ENCODE measurements at regions not wholly inside any gene's neighbourhood (a gene's known extent, or its start where the extent isn't known, plus 50 kb on each side); places are given as distances from the start of the nearest gene placed in this dataset.

DNA sequence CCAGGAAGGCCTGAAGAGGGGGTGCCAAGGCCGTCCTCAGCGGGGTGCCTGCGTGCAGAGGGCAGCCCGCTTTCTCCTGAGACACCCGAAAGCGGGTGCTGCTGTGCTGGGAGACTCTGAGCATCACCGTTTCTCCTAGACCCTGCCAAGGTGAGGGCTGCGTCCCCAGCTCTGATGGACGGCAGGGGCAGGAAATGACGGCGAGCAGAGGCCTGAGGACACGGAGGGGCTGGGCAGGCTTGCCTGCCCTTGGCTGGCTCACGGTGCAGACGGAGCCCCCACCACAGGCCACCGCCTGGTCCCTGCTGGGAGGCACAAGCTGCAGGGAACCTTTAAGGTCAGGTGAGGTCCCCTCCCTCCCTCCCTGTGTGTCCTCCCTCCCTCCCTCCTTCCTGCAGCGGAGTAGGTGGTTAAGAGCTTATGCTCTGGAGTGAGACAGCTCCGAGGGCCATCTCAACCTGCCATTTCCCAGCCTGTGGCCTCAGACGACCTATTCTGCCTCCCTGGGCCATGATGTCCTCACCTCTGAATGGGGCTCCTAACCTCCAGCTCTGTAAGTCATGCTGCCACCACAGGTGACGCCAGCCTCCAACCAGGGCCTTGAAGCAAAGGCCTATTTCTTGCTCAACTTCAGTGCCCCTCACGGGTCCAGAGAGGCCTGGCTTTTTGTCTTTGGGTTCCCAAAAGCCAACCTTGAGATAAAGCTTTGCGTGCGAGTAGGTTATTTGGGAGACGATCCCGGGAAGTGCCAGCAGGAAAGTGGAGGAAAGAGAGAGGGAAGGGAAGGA lies 54.2 kb upstream of the GRPEL1 start:
- H3K27me3 Mint-ChIP-seq (ENCODE audit: low read depth): peaks cover 13% of the 10 kb centered on the region
- no peak overlapping the region for H3K27ac Mint-ChIP-seq (ENCODE audit: unreplicated experiment)
- DNase-seq (ENCODE audit: low read depth, low spot score): no peak
- no peaks in the 10 kb centered on the region for H3K36me3 Mint-ChIP-seq (ENCODE audit: low read depth)
- peaks cover 4% of the 10 kb centered on the region for H3K4me1 Mint-ChIP-seq
- TF ChIP-seq, protein P1, sequence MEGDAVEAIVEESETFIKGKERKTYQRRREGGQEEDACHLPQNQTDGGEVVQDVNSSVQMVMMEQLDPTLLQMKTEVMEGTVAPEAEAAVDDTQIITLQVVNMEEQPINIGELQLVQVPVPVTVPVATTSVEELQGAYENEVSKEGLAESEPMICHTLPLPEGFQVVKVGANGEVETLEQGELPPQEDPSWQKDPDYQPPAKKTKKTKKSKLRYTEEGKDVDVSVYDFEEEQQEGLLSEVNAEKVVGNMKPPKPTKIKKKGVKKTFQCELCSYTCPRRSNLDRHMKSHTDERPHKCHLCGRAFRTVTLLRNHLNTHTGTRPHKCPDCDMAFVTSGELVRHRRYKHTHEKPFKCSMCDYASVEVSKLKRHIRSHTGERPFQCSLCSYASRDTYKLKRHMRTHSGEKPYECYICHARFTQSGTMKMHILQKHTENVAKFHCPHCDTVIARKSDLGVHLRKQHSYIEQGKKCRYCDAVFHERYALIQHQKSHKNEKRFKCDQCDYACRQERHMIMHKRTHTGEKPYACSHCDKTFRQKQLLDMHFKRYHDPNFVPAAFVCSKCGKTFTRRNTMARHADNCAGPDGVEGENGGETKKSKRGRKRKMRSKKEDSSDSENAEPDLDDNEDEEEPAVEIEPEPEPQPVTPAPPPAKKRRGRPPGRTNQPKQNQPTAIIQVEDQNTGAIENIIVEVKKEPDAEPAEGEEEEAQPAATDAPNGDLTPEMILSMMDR (conservative IDR thresholded peaks at IDR 0.05): no peak
- peaks cover 11% of the 10 kb centered on the region for H3K9me3 Mint-ChIP-seq
- no peak overlapping the region for H3K4me3 Mint-ChIP-seq

DNA sequence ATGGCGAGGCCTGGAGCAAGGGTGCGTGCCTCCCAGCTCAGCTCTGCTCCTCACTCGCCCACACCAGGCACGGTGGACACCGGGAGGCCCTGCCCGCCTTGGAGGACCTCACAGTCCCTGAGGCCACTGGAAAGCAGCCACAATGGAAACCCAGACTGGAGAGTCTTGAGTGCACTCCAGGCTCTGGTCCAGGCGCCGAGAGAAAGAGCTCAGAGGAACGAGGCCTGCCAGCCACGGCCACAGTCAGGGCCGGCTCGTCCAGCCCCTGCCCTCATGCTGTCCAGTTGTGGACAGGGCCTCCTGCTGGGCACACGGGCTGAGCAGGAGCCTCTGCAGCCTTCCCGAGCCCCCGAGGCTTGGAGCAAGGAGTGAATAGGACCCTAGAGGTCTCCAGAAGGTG lies 53.3 kb upstream of the GRPEL1 start:
- H3K9me3 Mint-ChIP-seq: peaks cover 11% of the 10 kb centered on the region
- TF ChIP-seq, protein P1 (conservative IDR thresholded peaks at IDR 0.05): no peak
- peaks cover 4% of the 10 kb centered on the region for H3K4me1 Mint-ChIP-seq
- H3K36me3 Mint-ChIP-seq (ENCODE audit: low read depth): no peaks in the 10 kb centered on the region
- H3K4me3 Mint-ChIP-seq: no peak overlapping the region
- no peak for DNase-seq (ENCODE audit: low read depth, low spot score)
- no peak overlapping the region for H3K27ac Mint-ChIP-seq (ENCODE audit: unreplicated experiment)
- H3K27me3 Mint-ChIP-seq (ENCODE audit: low read depth): peaks cover 15% of the 10 kb centered on the region

DNA sequence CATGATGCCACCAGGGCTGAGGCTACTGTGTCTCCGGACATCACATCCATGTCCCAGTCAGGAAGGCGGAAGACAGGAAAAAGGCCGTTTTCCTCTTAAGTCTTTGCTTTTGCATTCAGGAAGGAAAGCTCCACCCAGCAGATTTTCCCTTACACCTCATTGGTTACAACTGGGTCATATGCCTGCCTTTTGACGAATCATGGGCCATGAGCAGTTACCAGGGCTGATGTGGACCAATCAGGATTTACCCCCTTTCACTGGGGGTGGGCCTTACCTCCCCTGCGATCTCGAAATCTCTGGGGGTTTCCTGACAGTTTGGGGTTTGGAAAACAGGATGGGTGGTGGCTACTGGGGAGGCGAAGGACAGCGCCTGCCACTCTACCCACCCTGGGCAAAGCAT lies 52.5 kb upstream of the GRPEL1 start:
- peaks cover 11% of the 10 kb centered on the region for H3K9me3 Mint-ChIP-seq
- no peak overlapping the region for H3K4me3 Mint-ChIP-seq
- no peak for DNase-seq (ENCODE audit: low read depth, low spot score)

DNA sequence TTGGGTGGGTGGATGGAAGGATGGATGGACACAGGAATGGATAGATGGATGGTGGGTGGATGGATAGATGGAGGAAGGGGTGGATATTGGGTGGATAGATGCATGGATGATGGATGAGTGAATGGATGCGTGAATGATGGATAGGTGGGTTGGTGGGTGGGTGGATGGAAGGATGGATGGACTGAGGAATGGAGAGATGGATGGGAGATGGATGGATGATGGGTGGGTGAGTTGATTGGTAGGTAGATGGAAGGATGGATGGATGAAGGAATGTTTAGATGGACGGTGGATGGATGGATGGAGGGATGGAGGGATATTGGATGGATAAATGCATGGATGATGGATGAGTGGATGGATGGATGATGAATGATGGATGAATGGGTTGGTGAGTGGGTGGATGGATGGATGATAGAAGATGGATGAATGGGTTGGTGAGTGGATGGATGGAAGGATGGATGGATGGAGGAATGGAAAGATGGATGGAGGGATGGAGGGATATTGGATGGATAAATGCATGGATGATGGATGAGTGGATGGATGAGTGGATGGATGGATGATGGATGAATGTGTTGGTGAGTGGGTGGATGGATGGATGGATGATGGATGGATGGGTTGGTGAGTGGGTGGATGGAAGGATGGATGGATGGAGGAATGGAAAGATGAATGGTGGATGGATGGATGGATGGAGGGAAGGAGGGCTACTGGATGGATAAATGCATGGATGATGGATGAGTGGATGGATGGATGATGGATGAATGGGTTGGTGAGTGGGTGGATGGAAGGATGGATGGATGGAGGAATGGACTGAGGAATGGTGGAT lies 50.4 kb upstream of the GRPEL1 start:
- H3K36me3 Mint-ChIP-seq (ENCODE audit: low read depth): no peaks in the 10 kb centered on the region
- no peak overlapping the region for H3K4me3 Mint-ChIP-seq
- TF ChIP-seq, protein P1 (conservative IDR thresholded peaks at IDR 0.05): no peak
- no peak for DNase-seq (ENCODE audit: low read depth, low spot score)
- peaks cover 17% of the 10 kb centered on the region for H3K27me3 Mint-ChIP-seq (ENCODE audit: low read depth)
- no peaks in the 10 kb centered on the region for H3K4me1 Mint-ChIP-seq
- H3K9me3 Mint-ChIP-seq: peaks cover 11% of the 10 kb centered on the region
- H3K27ac Mint-ChIP-seq (ENCODE audit: unreplicated experiment): no peak overlapping the region

More for the DNA sequence above, 52.5 kb upstream of the GRPEL1 start:
- Mint-ChIP-seq H3K27me3 (ENCODE audit: low read depth) (peaks cover 17% of the 10 kb centered on the region), H3K36me3 (ENCODE audit: low read depth) (no peaks in the 10 kb centered on the region), H3K27ac (ENCODE audit: unreplicated experiment) (no peak overlapping the region), H3K4me1 (peaks cover 4% of the 10 kb centered on the region)
- TF ChIP-seq, protein P1 (conservative IDR thresholded peaks at IDR 0.05): no peak

Measured in neural crest cell (in vitro differentiated cells).